Upper lobe of left lung (tissue), 6 donors: ENCODE measurements at regions not wholly inside any gene's neighbourhood (a gene's known extent, or its start where the extent isn't known, plus 50 kb on each side); places are given as distances from the start of the nearest gene placed in this dataset.
A peak's percentile ranks its signal among the peaks of the same experiment; 100 is the strongest.

Experiments
- ATAC-seq, 2 donors: fragments of 200-7000 bp; cut with Tn5 transposase; one replicate each; pipeline ENCODE4 v1.9.1; 2022; ENCODE audit warnings: mild to moderate bottlenecking in 2 of 2, moderate library complexity in 2 of 2; ENCODE audit not compliant: low FRiP score in 2 of 2
- DNase-seq, 2 donors: peaks; one replicate each; pipeline ENCODE4 v3.0.0-alpha.2; 2019 to 2020
- H3K27ac ChIP-seq, 4 donors: fragments of 200-600 bp; sonication (generic); one replicate each; pipeline ENCODE4 v1.5.1; 2016 to 2019
- H3K27me3 ChIP-seq, 4 donors: fragments of 200-600 bp; sonication (generic); one replicate each; pipeline ENCODE4 v1.5.1; 2017 to 2019
- H3K36me3 ChIP-seq, 4 donors: fragments of 200-600 bp; sonication (generic); one replicate each; pipeline ENCODE4 v1.5.1; 2016 to 2019
- H3K4me1 ChIP-seq, 4 donors: fragments of 200-600 bp; sonication (generic); one replicate each; pipeline ENCODE4 v1.5.1; 2018 to 2019
- H3K4me3 ChIP-seq, 4 donors: fragments of 200-600 bp; sonication (generic); one replicate each; pipeline ENCODE4 v1.5.1; 2017 to 2019; ENCODE audit warnings: mild to moderate bottlenecking in 2 of 4, moderate library complexity in 1 of 4
- H3K9me3 ChIP-seq, 4 donors: fragments of 200-600 bp; sonication (generic); one replicate each; pipeline ENCODE4 v1.5.1; 2018 to 2019
- EP300 ChIP-seq, 4 donors: sonication (generic); formaldehyde crosslinking; IDR thresholded peaks; one replicate each; pipeline ENCODE4 v1.5.1; 2017; ENCODE audit warnings: antibody characterized with exemption in 4 of 4, control low read depth in 2 of 4
- POLR2A ChIP-seq, 4 donors: fragments of 450-650 bp; IDR thresholded peaks; one replicate each; pipeline ENCODE4 v1.5.1; 2016 to 2017; ENCODE audit warnings: antibody characterized with exemption in 4 of 4, mild to moderate bottlenecking in 2 of 4
- POLR2AphosphoS5 ChIP-seq, 2 donors: sonication (generic); formaldehyde crosslinking; IDR thresholded peaks; one replicate each; pipeline ENCODE4 v1.5.1; 2017; ENCODE audit warnings: antibody characterized with exemption in 2 of 2
- WGBS, 2 donors: methylation state at CpG; one replicate each; pipeline ENCODE4 v1.1.5; 2017 to 2018; 5-methylcytosine and 5-hydroxymethylcytosine counted together
- TF ChIP-seq, protein P1 (sequence below), 6 experiments: fragments of 450-650 bp in 4 of 6; fragments of 200-600 bp in 2 of 6; sonication (generic) in 2 of 6; IDR thresholded peaks; one replicate each; pipeline ENCODE4 v1.5.1; 2016 to 2019; ENCODE audit warnings: antibody characterized with exemption in 6 of 6
- donor health status: DM: no; HTN: no; CAD: no; lungs with moderate emphysema.
- donor health status: DM: no; HTN: yes; CAD: no; lungs with severe emphysema.

DNA sequence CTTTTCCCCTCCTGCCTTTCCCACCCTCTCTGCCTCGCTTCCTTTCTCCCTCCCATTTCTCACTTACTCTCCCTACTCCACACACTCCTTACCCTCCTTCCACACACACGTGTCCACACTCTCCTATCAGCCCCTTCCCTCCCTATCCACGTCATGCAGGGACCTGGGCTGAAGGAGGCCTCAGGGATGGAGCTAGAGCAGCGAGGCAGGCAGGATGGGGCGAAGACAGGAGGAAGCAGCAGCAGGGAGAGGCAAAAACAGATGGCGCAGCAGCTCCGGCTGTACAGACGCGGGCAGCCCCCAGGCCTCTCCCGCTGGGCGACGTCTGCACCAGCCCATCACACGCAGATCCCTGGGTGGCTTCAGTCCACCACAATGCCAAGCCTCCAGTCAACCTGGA lies 97.9 kb downstream of the SPATA19 start:
- 73 to 75% methylated on average over 10 to 13 of the region's 13 CpGs for WGBS, 2 donors
- Histone ChIP-seq H3K9me3 (no peaks in the 10 kb centered on the region), H3K4me1 (no peaks in the 10 kb centered on the region), H3K27ac (no peak overlapping the region), H3K4me3 (no peak overlapping the region), H3K27me3 (no peaks in the 10 kb centered on the region), H3K36me3 (no peaks in the 10 kb centered on the region)
- DNase-seq = peak in 1 of 2 donors; percentile 33
- TF ChIP-seq EP300 (IDR thresholded peaks at IDR 0.05) = no peak
- TF ChIP-seq, protein P1, sequence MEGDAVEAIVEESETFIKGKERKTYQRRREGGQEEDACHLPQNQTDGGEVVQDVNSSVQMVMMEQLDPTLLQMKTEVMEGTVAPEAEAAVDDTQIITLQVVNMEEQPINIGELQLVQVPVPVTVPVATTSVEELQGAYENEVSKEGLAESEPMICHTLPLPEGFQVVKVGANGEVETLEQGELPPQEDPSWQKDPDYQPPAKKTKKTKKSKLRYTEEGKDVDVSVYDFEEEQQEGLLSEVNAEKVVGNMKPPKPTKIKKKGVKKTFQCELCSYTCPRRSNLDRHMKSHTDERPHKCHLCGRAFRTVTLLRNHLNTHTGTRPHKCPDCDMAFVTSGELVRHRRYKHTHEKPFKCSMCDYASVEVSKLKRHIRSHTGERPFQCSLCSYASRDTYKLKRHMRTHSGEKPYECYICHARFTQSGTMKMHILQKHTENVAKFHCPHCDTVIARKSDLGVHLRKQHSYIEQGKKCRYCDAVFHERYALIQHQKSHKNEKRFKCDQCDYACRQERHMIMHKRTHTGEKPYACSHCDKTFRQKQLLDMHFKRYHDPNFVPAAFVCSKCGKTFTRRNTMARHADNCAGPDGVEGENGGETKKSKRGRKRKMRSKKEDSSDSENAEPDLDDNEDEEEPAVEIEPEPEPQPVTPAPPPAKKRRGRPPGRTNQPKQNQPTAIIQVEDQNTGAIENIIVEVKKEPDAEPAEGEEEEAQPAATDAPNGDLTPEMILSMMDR (IDR thresholded peaks at IDR 0.05) = no peak
- no peak for TF ChIP-seq POLR2AphosphoS5 (IDR thresholded peaks at IDR 0.05)
- no peak for TF ChIP-seq POLR2A (IDR thresholded peaks at IDR 0.05)
- no peak for ATAC-seq

- H3K36me3 ChIP-seq = no peaks in the 10 kb centered on the region
- DNase-seq (peak in 1 of 2 donors; percentile 46), ATAC-seq (no peak)
- no peaks in the 10 kb centered on the region for H3K27me3 ChIP-seq
- no peak for TF ChIP-seq POLR2A (IDR thresholded peaks at IDR 0.05)
- TF ChIP-seq EP300 (IDR thresholded peaks at IDR 0.05) = no peak
- TF ChIP-seq, protein P1 (IDR thresholded peaks at IDR 0.05) = no peak
- no peak for TF ChIP-seq POLR2AphosphoS5 (IDR thresholded peaks at IDR 0.05)
- H3K4me1 ChIP-seq = no peaks in the 10 kb centered on the region
- 60 to 68% methylated on average over 14 to 18 of the region's 18 CpGs for WGBS, 2 donors
- H3K27ac ChIP-seq = no peak overlapping the region
- no peak overlapping the region for H3K4me3 ChIP-seq
- no peaks in the 10 kb centered on the region for H3K9me3 ChIP-seq
Observed at GRCh38 chr11:133746663-133747306, 98.5 kb downstream of the SPATA19 start.

DNA sequence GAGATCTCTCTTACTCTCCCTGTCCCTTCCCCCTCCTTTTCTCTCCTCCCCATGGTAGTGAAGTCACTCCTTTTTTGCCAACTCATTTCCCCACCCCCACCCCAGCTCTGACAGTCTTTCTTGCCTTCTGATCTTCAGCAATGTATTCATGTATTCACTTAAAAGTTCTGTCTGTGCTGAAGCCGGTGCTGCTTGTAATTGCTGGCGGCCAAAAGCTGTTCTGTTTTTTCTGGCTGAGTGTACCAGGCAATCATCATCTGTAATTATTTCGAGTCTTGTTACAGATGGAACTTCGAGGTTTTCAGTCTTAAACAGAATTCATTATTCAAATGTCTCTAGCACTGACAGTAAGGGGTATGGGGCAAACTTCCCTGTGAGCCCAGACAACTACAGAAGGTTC lies 99.5 kb downstream of the SPATA19 start:
- Histone ChIP-seq H3K4me1 (no peaks in the 10 kb centered on the region), H3K27ac (no peak overlapping the region), H3K9me3 (no peaks in the 10 kb centered on the region), H3K27me3 (no peaks in the 10 kb centered on the region), H3K4me3 (no peak overlapping the region), H3K36me3 (no peaks in the 10 kb centered on the region)
- WGBS, 2 donors = 68 to 80% methylated on average over 4 of the region's 4 CpGs
- ATAC-seq (no peak), DNase-seq (no peak)
- TF ChIP-seq, protein P1 (IDR thresholded peaks at IDR 0.05) = no peak
- no peak for TF ChIP-seq POLR2A (IDR thresholded peaks at IDR 0.05)
- TF ChIP-seq POLR2AphosphoS5 (IDR thresholded peaks at IDR 0.05) = no peak
- no peak for TF ChIP-seq EP300 (IDR thresholded peaks at IDR 0.05)

DNA sequence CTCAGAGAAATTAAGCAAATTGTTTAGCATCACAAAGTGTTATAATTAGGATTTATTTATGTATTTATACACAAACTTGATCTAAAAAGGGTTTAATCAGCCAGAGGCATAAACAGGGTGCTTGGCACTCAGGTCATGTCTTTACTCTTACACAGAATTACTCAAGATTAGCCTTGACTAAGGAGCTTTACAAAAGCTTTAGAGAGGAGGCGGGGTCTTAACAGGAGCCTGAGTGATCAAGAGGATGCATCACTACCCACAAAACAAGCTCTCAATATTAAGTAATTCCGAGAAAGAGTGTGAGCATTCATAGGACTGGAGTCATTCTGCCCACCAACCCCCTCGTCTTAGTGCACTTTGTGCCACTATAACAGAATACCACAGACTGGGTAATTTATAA lies 103.0 kb downstream of the SPATA19 start:
- Histone ChIP-seq H3K4me1 (no peaks in the 10 kb centered on the region), H3K36me3 (no peaks in the 10 kb centered on the region), H3K27me3 (no peaks in the 10 kb centered on the region), H3K9me3 (no peaks in the 10 kb centered on the region), H3K27ac (no peak overlapping the region), H3K4me3 (no peak overlapping the region)
- DNase-seq = no peak
- ATAC-seq = no peak
- TF ChIP-seq EP300 (IDR thresholded peaks at IDR 0.05) (no peak), POLR2AphosphoS5 (IDR thresholded peaks at IDR 0.05) (no peak), POLR2A (IDR thresholded peaks at IDR 0.05) (no peak)
- TF ChIP-seq, protein P1 (IDR thresholded peaks at IDR 0.05) = no peak
- 81 to 88% methylated on average over 3 of the region's 3 CpGs for WGBS, 2 donors

GRCh38 chr11:133740963-133741362 lies 104.3 kb downstream of the SPATA19 start:
- Histone ChIP-seq H3K36me3 (no peaks in the 10 kb centered on the region), H3K27ac (no peak overlapping the region), H3K4me1 (no peaks in the 10 kb centered on the region), H3K9me3 (no peaks in the 10 kb centered on the region), H3K27me3 (no peaks in the 10 kb centered on the region), H3K4me3 (no peak overlapping the region)
- TF ChIP-seq POLR2AphosphoS5 (IDR thresholded peaks at IDR 0.05) = no peak
- no peak for TF ChIP-seq EP300 (IDR thresholded peaks at IDR 0.05)
- no peak for TF ChIP-seq POLR2A (IDR thresholded peaks at IDR 0.05)
- TF ChIP-seq, protein P1 (IDR thresholded peaks at IDR 0.05) = no peak
- WGBS, 2 donors = 76 to 81% methylated on average over 12 of the region's 12 CpGs
- DNase-seq (no peak), ATAC-seq (no peak)
